Transverse colon (tissue), 4 donors: ENCODE measurements at regions not wholly inside any gene's neighbourhood (a gene's known extent, or its start where the extent isn't known, plus 50 kb on each side); places are given as distances from the start of the nearest gene placed in this dataset.

ENCODE experiments used
- EP300 ChIP-seq: sonication (generic); formaldehyde crosslinking; IDR thresholded peaks from one replicate; pipeline ENCODE4 v1.6.1; 2017; ENCODE audit warnings: antibody characterized with exemption, low read depth
- POLR2A ChIP-seq: fragments of 450-650 bp; IDR thresholded peaks from one replicate; pipeline ENCODE4 v1.6.1; 2016; ENCODE audit warnings: antibody characterized with exemption, mild to moderate bottlenecking, moderate library complexity
- POLR2AphosphoS5 ChIP-seq, 3 donors: sonication (generic); formaldehyde crosslinking; IDR thresholded peaks; one replicate each; pipeline ENCODE4 v1.6.1; 2016; ENCODE audit warnings: antibody characterized with exemption in 3 of 3
- TF ChIP-seq, protein P1 (sequence below), 5 experiments: fragments of 200-600 bp in 3 of 5; fragments of 450-650 bp in 2 of 5; sonication (generic) in 3 of 5; IDR thresholded peaks; 1 replicate in 2 of 5; 2 replicates in 3 of 5; pipeline ENCODE4 v1.5.1; 2016 to 2017; ENCODE audit warnings: antibody characterized with exemption in 5 of 5, inconsistent platforms in 3 of 5, mild to moderate bottlenecking in 2 of 5, moderate library complexity in 1 of 5

DNA sequence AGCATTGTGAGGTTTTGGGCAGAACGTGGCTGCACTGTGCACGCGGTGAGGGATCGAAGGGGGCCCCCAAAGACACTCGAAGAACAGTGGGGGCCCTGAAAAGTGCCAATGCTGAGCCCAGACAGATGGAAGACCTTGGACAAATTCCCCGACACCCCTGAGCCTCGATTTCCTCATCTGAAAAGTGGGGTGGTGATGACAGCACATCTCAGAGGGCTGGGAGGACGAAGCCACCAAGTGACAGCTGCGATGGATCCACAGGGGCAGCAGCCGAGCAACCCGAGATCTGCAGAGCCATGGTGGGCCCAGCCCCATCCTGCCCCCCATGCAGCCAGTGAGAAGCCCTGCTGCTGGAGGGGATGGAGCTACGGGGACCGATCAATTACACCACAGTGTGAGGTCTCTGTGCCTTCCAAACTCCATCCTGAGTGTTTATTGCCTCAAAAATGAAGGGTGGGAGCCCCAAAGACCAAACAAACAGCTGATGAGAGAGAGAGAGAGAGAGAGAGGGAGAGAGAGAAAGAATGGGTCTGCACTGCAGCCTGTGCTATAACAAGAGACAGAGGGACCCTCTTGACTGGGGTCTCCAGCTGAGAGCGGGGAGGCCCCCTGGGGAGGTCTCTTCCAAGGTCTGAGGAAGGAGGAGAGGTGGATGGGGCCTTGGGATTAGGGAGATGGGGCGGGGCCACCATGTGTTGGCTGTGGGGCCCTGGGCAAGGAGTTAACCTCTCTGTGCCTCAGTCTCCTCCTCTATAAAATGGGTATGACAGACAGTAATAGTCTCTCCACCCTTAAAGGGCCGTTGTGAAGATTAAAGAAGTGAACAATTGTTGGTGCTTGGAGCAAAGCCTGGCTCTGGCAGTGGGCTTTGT, 134.4 kb upstream of the IER5L start:
- TF ChIP-seq, protein P1, sequence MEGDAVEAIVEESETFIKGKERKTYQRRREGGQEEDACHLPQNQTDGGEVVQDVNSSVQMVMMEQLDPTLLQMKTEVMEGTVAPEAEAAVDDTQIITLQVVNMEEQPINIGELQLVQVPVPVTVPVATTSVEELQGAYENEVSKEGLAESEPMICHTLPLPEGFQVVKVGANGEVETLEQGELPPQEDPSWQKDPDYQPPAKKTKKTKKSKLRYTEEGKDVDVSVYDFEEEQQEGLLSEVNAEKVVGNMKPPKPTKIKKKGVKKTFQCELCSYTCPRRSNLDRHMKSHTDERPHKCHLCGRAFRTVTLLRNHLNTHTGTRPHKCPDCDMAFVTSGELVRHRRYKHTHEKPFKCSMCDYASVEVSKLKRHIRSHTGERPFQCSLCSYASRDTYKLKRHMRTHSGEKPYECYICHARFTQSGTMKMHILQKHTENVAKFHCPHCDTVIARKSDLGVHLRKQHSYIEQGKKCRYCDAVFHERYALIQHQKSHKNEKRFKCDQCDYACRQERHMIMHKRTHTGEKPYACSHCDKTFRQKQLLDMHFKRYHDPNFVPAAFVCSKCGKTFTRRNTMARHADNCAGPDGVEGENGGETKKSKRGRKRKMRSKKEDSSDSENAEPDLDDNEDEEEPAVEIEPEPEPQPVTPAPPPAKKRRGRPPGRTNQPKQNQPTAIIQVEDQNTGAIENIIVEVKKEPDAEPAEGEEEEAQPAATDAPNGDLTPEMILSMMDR (IDR thresholded peaks at IDR 0.05): no peak
- TF ChIP-seq POLR2AphosphoS5 (IDR thresholded peaks at IDR 0.05) (no peak), POLR2A (no peak), EP300 (no peak)
